ENCODE measurements at regions not wholly inside any gene's neighbourhood (a gene's known extent, or its start where the extent isn't known, plus 50 kb on each side); places are given as distances from the start of the nearest gene placed in this dataset.

GRCh38 chr10:125398270-125398669 lies 237.9 kb upstream of the CTBP2 start:
- DNase-seq (ENCODE audit: low spot score) = no peak

- no peak for DNase-seq (ENCODE audit: low spot score)
Measured at GRCh38 chr10:125397608-125398007, 237.2 kb upstream of the CTBP2 start.

GRCh38 chr10:125396676-125397075 lies 236.3 kb upstream of the CTBP2 start:
- DNase-seq (ENCODE audit: low spot score) = no peak

GRCh38 chr10:125392609-125393008 lies 232.2 kb upstream of the CTBP2 start:
- DNase-seq (ENCODE audit: low spot score) = no peak

DNA sequence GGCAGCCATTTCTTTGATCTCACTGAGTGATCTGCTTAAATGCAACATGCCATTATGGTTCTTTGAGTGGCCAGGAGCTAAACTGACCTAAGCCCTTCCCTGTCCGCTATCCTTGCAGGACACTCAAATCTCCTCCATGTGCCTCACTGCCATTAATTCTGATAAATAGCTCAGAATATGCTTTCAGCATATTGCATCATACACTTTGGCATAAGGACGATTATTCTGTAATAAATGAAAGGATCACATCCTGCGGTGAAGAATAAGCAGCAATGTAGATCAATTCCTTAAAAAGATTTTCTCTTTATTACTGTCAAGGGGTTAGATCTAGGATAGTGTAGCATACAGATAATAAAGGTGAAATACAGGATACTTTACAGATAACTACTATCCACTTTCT lies 231.8 kb upstream of the CTBP2 start:
- DNase-seq (ENCODE audit: low spot score) = no peak

- DNase-seq (ENCODE audit: low spot score) = no peak
Measured at GRCh38 chr10:125389648-125390047, 229.3 kb upstream of the CTBP2 start.

DNA sequence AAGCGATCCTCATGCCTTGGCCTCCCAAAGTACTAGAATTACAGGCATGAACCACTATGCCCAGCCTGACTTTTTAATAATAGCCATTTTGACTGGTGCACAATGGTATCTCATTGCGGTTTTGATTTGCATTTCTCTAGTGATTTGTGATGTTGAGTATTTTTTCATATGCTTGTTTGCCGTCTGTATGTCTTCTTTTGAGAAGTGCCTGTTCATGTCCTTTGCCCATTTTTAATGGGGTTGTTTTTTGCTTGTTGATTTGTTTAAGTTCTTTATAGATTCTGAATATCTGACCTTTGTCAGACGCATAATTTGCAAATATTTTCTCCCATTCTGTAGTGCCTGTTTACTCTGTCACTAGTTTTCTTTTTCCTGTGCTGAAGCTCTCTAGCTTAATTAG lies 219.2 kb upstream of the CTBP2 start:
- no peak for DNase-seq (ENCODE audit: low spot score)

DNA sequence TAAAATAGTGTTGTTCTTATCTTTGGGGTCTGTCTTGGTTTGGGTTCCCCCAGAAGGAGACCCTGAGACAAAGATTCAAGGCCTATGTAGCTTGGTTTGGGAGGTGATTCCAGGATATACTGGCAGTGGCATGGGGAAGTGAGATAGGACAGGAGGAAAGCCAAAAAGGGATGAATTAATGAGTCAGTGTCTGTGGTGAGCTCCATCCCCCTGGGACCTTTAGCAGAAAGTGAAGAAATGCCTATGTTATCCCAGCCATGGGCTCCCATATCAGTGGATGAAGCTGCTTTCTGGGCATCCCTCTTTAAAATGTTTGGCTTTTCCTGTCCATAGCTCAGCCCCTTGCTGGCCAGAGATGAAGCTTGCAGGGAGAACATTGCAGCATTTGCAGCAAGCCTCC lies 217.0 kb upstream of the CTBP2 start:
- DNase-seq (ENCODE audit: low spot score) = no peak

DNA sequence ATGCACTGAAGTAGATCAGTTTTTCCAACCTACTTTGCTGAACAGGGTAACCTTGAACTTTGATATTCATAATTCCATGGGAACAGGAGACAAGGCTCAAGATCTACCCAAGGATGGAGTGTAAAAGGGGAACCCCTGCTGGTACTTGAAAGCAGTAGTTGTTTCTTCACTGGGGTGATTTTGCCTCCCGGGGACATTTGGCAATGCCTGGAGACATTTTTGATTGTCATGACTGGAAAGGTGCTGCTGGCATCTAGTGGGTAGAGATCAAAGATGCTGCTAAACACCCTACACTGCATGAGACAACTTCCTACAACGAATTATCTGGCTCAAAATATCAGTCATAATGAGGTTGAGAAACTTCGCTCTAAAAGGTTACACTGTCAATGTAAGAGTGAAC lies 214.8 kb upstream of the CTBP2 start:
- no peak for DNase-seq (ENCODE audit: low spot score)

DNA sequence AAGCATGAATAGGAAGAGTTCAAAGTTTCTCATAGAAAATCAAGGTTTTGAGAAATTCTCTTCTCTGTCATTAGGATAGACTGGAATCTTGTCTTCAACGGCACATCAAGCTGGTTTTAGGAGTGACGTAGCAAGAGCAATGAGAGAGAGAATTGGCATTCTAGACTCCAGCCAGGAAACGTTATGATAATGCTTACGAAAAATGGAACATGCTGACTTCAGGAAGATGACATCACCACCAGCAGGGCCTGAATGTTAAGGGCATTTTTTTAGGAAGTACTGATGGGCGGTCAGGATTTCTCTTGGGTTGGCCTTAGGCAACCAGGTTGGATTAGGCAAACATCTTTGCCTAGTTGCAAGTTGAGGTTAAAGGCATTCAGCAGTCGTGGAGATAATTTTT lies 213.2 kb upstream of the CTBP2 start:
- DNase-seq (ENCODE audit: low spot score) = no peak

DNA sequence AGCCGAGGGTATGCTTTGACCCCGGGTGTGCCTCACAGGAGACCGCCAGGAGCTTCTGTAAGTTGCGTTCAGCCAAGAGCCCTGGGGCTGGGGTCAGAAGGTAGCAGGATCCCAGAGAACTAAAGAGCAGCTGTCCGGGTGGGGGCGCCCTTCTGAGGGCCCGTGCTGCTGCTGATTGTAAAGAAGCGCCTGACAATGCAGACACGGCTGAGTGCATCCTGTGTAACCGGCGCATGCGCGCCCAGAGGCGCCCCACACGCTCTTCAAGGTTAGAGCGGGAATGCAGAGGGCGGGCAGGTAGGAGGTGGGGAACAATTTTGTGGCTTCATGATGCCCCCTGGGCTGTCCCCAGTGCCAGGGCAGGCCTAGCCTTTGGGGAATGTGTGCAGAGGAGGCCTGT lies 210.2 kb upstream of the CTBP2 start:
- no peak for DNase-seq (ENCODE audit: low spot score)

GRCh38 chr10:125369382-125370326 lies 209.3 kb upstream of the CTBP2 start:
- no peak for DNase-seq (ENCODE audit: low spot score)

DNA sequence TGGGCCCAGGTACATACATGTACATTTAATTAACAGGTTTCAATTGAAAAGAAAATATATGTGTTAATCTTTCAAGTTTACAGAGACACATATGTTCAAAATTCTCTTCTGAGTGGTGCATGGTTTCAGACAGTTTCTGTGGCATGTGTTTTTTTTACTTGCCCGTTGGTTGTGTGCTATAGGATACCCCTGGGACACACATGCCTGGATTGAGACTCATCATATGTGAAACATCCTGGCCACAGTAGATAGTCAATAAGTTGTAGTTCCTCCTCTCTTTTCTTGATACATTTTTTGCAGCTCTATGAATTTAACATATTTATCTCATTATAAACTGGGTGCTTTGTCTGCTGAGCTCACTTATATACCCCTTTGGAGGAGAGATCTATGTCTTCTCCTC lies 207.8 kb upstream of the CTBP2 start:
- DNase-seq (ENCODE audit: low spot score) = no peak

GRCh38 chr10:125363791-125364190 lies 203.4 kb upstream of the CTBP2 start:
- no peak for DNase-seq (ENCODE audit: low spot score)

GRCh38 chr10:125362950-125363349 lies 202.6 kb upstream of the CTBP2 start:
- DNase-seq (ENCODE audit: low spot score) = no peak

DNA sequence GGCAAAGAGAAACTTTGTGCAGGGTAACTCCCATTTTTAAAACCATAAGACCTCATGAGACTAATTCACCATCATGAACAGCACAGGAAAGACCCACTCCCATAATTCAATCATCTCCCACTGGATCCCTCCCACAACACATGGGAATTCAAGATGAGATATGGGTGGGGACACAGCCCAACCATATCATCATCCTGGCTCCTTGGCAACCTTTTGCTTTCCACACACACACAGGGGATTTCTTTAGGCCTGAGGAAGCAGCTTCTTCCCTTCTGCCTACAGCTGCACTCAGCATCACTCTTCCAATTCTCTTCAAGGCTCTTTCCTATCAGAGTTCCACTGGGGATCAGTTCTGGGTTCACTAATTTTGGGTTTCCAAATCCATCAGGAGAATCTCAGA lies 199.0 kb upstream of the CTBP2 start:
- DNase-seq (ENCODE audit: low spot score) = no peak

- no peak for DNase-seq (ENCODE audit: low spot score)
Measured at GRCh38 chr10:125355657-125356056, 195.3 kb upstream of the CTBP2 start.

DNA sequence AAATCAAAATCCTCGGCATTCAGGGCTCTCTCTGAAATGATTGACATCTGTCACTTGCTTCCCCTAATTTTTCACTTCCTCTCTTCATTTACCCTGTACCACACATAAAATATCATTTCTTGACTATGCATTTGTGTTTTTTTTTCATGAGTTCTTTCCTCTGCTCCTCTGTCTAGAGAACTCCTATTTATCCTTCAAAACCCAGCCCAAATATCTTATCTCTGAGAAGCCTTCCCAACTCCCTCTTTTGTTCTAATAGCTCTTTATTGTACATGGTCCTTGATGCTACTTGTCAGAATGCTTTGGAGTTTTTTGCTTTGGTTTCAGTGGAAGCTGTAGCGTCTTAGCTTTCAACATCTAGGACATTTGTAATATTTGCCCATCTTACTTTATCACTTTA lies 190.2 kb upstream of the CTBP2 start:
- no peak for DNase-seq (ENCODE audit: low spot score)

DNA sequence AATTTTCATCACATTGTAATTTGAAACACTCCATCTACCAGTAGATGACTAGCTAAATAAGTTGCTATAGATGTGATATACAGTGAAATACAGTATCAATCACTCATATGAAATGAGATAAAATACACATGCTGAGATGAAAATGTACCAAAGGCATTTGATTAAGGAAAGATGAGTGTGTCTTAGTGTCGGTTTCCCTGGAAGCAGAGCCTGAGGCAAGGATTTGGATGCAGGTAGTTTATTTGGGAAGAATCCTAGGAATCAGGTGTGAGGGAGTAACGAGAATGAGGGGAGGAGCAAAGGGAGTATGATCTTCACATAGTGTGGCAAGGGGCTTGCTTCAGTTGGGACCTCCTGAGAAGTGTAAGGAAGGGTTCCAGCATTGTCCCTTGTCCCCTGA lies 188.2 kb upstream of the CTBP2 start:
- no peak for DNase-seq (ENCODE audit: low spot score)

DNA sequence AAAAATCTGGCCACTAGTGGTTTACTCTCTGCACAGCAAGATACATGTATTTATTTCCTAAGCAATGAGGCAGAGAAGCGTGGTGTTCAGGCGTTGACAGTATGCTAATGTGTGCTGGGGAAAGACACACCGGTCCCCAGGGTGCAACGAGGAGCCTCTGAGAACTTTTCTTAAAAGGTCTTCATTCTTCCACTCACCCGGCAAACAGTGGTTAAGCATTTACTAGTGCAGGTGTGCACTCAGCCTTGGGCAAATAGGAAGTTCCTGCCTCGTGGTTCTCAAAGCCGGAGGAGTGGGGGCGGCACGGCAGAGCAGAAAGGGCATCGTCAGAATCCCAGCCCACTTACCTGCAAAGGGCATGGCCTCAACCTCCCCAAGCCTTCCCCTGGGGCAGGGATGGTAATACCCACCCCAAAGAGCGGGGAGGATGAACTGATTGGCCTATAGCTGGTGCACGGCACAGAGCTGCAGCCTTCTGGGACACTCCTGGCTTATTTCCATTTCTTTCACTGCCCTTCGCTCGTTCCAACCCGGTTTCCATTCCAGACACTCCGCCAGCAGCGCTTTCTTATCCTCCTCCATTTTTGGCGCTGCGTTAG lies 184.3 kb upstream of the CTBP2 start:
- no peak for DNase-seq (ENCODE audit: low spot score)

DNA sequence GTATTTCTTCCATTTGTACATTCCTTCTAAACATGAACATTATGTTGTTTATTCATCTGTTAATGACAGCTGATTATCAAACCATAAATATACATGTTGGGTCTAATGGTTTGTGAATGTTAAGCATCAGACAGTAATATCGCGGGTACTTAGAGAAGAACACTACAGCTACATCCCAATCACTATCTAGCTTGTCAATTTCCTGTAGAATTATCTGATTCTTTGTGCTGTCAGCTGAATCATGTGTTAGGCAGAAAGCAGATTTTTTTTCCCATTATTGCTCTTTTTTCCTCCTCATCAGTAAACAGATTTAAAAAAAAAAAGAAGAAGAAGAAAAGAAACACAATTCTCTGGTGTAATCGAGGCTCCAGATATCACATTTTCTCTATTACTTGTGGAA lies 183.6 kb upstream of the CTBP2 start:
- DNase-seq (ENCODE audit: low spot score) = no peak

DNA sequence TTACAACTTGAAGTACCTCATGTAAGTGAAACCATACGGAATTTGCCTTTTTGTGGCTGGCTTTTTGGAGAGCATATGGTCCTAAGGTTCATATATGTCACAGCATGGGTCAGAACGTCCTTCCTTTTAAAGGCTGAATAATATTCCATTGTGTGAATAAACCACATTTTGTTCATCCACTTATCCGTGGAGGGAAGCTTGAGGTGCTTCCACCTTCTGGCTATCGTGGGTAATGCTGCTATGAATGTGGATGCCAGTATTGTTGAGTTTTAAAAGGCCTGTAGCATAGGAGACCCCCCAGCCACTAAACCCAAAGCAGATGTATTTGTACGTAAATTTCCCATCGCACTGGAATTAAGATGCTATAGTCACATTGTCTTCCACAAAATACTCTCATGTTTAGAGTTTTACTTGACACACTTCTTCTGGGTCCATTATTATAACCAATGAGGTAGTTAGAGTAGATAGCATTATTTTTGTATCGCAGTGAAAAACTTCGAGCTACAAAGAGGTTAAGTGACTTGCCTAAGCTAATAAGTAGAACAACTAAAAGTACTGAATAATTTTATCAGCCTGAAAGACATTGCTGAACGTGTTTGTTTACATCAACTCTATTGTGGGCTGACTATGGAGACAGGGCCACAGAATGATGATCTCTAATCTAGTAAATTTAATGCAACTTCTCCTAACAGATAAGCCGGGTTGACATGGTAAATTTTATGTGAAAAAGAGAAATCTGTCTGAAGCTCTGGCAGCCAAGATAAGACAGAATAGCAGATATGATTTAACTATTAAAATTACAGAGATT lies 183.0 kb upstream of the CTBP2 start:
- peak; percentile 9 for DNase-seq (ENCODE audit: low spot score)

- DNase-seq (ENCODE audit: low spot score) = no peak
Measured at GRCh38 chr10:125341611-125342010, 181.2 kb upstream of the CTBP2 start.

All from LoVo (cell line).